Pancreas (tissue), 10 donors: ENCODE measurements at regions not wholly inside any gene's neighbourhood (a gene's known extent, or its start where the extent isn't known, plus 50 kb on each side); places are given as distances from the start of the nearest gene placed in this dataset.

Experiments used
- ATAC-seq, 4 donors: fragments of 200-7000 bp; cut with Tn5 transposase; one replicate each; pipeline versions ENCODE4 v1.8.0 to v1.9.1; 2020; ENCODE audit warnings: mild to moderate bottlenecking in 4 of 4, moderate library complexity in 4 of 4
- DNase-seq, 6 donors: peaks; one replicate each; pipeline ENCODE4 v3.0.0-alpha.2; 2020
- FAIRE-seq: peaks from 2 replicates; lab custom pipeline; 2012; peaks lifted over from hg19 to GRCh38; lab: Jason Lieb, UNC
- H3K27ac ChIP-seq, 4 donors: fragments of 200-600 bp; sonication (generic); 1 replicate in 3 of 4; 2 replicates in 1 of 4; pipeline versions ENCODE4 v1.5.0 to v1.8.0; 2020
- H3K27me3 ChIP-seq, 4 donors: fragments of 200-600 bp; one replicate each; pipeline ENCODE4 v1.8.0; 2021
- H3K36me3 ChIP-seq, 3 donors: fragments of 200-600 bp; sonication (generic) in 1 of 3; one replicate each; pipeline versions ENCODE4 v1.5.0 to v1.8.0; 2020 to 2021
- H3K4me1 ChIP-seq, 3 donors: fragments of 200-600 bp; one replicate each; pipeline ENCODE4 v1.8.0; 2021
- H3K4me3 ChIP-seq, 4 donors: fragments of 200-600 bp; sonication (generic) in 2 of 4; one replicate each; pipeline versions ENCODE4 v1.5.0 to v1.8.0; 2020 to 2021
- H3K9me3 ChIP-seq, 4 donors: fragments of 200-600 bp; one replicate each; pipeline ENCODE4 v1.8.0; 2021
- CTCF ChIP-seq, 4 donors: fragments of 200-600 bp; sonication (generic) in 3 of 4; IDR thresholded peaks; one replicate each; pipeline versions ENCODE4 v1.5.0 to v1.8.0; 2021; ENCODE audit warnings: antibody characterized with exemption in 4 of 4
- WGBS, 2 donors: extraction: QIAGEN DNeasy Blood & Tissue Kit; methylation state at CpG; one replicate each; pipeline ENCODE4 v1.1.7; 2013; 5-methylcytosine and 5-hydroxymethylcytosine counted together
- intact Hi-C, 3 donors: fragments of 100-400 bp; cut with DNase I; formaldehyde crosslinking; loops; one replicate each; pipeline versions ENCODE4 v1.11.1 to v1.14.2; 2022
- donor health status: healthy with polysubstance abuse.
- donor health status: DM: no; HTN: no; CAD: no; lungs with moderate emphysema.
- donor health status: DM: no; HTN: no; CAD: no.
- donor health status: control.
- donor health status: control.
- donor health status: Bipolar disorder and iron deficiency.
- donor health status: DM: yes; HTN: yes; CAD: no.
- donor health status: DM: no; HTN: no; CAD: no.
- donor health status: DM: no; HTN: no; CAD: no.
- donor health status: DM: yes; HTN: yes; CAD: no.

GRCh38 chr13:59270327-59270726 is 893.4 kb downstream of the DIAPH3 start:
- no peak for FAIRE-seq
- Histone ChIP-seq H3K9me3 (no peaks in the 10 kb centered on the region), H3K27ac (no peak overlapping the region), H3K27me3 (no peaks in the 10 kb centered on the region), H3K4me1 (peaks cover 0 to 5% (median 0%) of the 10 kb centered on the region in 3 donors), H3K4me3 (no peak overlapping the region), H3K36me3 (no peaks in the 10 kb centered on the region)
- TF ChIP-seq CTCF (IDR thresholded peaks at IDR 0.05), result no peak
- ATAC-seq, result no peak
- DNase-seq, result no peak
- intact Hi-C loops, result no loop called here

GRCh38 chr13:59274958-59275727 is 888.6 kb downstream of the DIAPH3 start:
- Histone ChIP-seq H3K27ac (no peak overlapping the region), H3K27me3 (no peaks in the 10 kb centered on the region), H3K36me3 (no peaks in the 10 kb centered on the region), H3K4me1 (no peaks in the 10 kb centered on the region), H3K4me3 (no peak overlapping the region), H3K9me3 (no peaks in the 10 kb centered on the region)
- intact Hi-C loops, result no loop called here
- DNase-seq (no peak), FAIRE-seq (no peak), ATAC-seq (no peak)
- 52 to 54% methylated on average over 1 of the region's 1 CpG for WGBS, 2 donors
- TF ChIP-seq CTCF (IDR thresholded peaks at IDR 0.05), result no peak

GRCh38 chr13:59276436-59276835 is 887.3 kb downstream of the DIAPH3 start:
- ATAC-seq (no peak), FAIRE-seq (no peak), DNase-seq (no peak)
- intact Hi-C loops, result no loop called here
- Histone ChIP-seq H3K4me3 (no peak overlapping the region), H3K9me3 (no peaks in the 10 kb centered on the region), H3K27me3 (no peaks in the 10 kb centered on the region), H3K4me1 (no peaks in the 10 kb centered on the region), H3K27ac (no peak overlapping the region), H3K36me3 (no peaks in the 10 kb centered on the region)
- TF ChIP-seq CTCF (IDR thresholded peaks at IDR 0.05), result no peak

- TF ChIP-seq CTCF (IDR thresholded peaks at IDR 0.05), result no peak
- H3K4me3 ChIP-seq, result no peak overlapping the region
- no peak overlapping the region for H3K27ac ChIP-seq
- DNase-seq (no peak), ATAC-seq (no peak), FAIRE-seq (no peak)
- H3K27me3 ChIP-seq, result no peaks in the 10 kb centered on the region
- H3K4me1 ChIP-seq, result no peaks in the 10 kb centered on the region
- intact Hi-C loops, result no loop called here
- H3K36me3 ChIP-seq, result no peaks in the 10 kb centered on the region
- no peaks in the 10 kb centered on the region for H3K9me3 ChIP-seq
These were observed 886.6 kb downstream of the DIAPH3 start for GRCh38 chr13:59277106-59277505.

GRCh38 chr13:59279028-59279427 is 884.7 kb downstream of the DIAPH3 start:
- Histone ChIP-seq H3K4me1 (no peaks in the 10 kb centered on the region), H3K9me3 (no peaks in the 10 kb centered on the region), H3K27ac (no peak overlapping the region), H3K27me3 (no peaks in the 10 kb centered on the region), H3K4me3 (no peak overlapping the region), H3K36me3 (no peaks in the 10 kb centered on the region)
- ATAC-seq (no peak), DNase-seq (no peak), FAIRE-seq (no peak)
- intact Hi-C loops, result no loop called here
- 70 to 85% methylated on average over 2 of the region's 2 CpGs for WGBS, 2 donors
- no peak for TF ChIP-seq CTCF (IDR thresholded peaks at IDR 0.05)
